ENCODE measurements at regions not wholly inside any gene's neighbourhood (a gene's known extent, or its start where the extent isn't known, plus 50 kb on each side); places are given as distances from the start of the nearest gene placed in this dataset.

- H3K27ac ChIP-seq (ENCODE audit: low read depth in 1 of 2, low read length in 2 of 2) = no peak overlapping the region
Observed at GRCh38 chr16:79734721-79735120, 134.2 kb upstream of the MAF start.

GRCh38 chr16:79728923-79729240, 128.3 kb upstream of the MAF start:
- no peak overlapping the region for H3K27ac Mint-ChIP-seq
- H3K4me3 Mint-ChIP-seq = no peak overlapping the region
- no peaks in the 10 kb centered on the region for H3K36me3 Mint-ChIP-seq (ENCODE audit: low read depth)
- no peaks in the 10 kb centered on the region for H3K4me1 ChIP-seq (ENCODE audit: insufficient read depth, low read length)
- no peak overlapping the region for H3K27ac ChIP-seq (ENCODE audit: low read depth in 1 of 2, low read length in 2 of 2)
- POLR2A ChIA-PET = no interaction called here
- H3K27me3 ChIP-seq (ENCODE audit: control insufficient read depth in 1 of 2, insufficient read depth in 2 of 2, low read length in 2 of 2) = no peaks in the 10 kb centered on the region
- no peaks in the 10 kb centered on the region for H3K36me3 ChIP-seq (ENCODE audit: insufficient read depth, low read length)
- H3K9me3 Mint-ChIP-seq = peaks cover 2% of the 10 kb centered on the region
- H3K4me3 ChIP-seq (ENCODE audit: low read length) = no peak overlapping the region
- TF ChIP-seq CTCF (IDR thresholded peaks at IDR 0.05) = no peak
- intact Hi-C loops (cut with DNase I, micrococcal nuclease) = no loop called here
- H3K4me1 Mint-ChIP-seq (ENCODE audit: low read depth) = no peaks in the 10 kb centered on the region
- CTCF ChIA-PET = interaction anchor here (1.6 kb wide), 1 partner anchor 29 kb away, joined by 3 read pairs; no protein-coding TSS in a partner anchor
- H3K9me3 ChIP-seq (ENCODE audit: control insufficient read depth in 1 of 2, insufficient read depth in 1 of 2, low read length in 2 of 2) = no peaks in the 10 kb centered on the region
- DNase-seq (no peak), ATAC-seq (ENCODE audit: poor library complexity) (no peak)
- H3K27me3 Mint-ChIP-seq = no peaks in the 10 kb centered on the region

More at GRCh38 chr16:79734721-79735120, 134.2 kb upstream of the MAF start:
- no peak for TF ChIP-seq CTCF (IDR thresholded peaks at IDR 0.05)
- ATAC-seq (ENCODE audit: poor library complexity) (no peak), DNase-seq (no peak)
- Mint-ChIP-seq H3K4me3 (no peak overlapping the region), H3K36me3 (ENCODE audit: low read depth) (no peaks in the 10 kb centered on the region), H3K4me1 (ENCODE audit: low read depth) (no peaks in the 10 kb centered on the region), H3K27me3 (no peaks in the 10 kb centered on the region), H3K9me3 (no peaks in the 10 kb centered on the region), H3K27ac (no peak overlapping the region)
- ChIA-PET POLR2A (no interaction called here), CTCF (no interaction called here)
- no peaks in the 10 kb centered on the region for H3K36me3 ChIP-seq (ENCODE audit: insufficient read depth, low read length)
- H3K4me3 ChIP-seq (ENCODE audit: low read length) = no peak overlapping the region
- intact Hi-C loops (cut with DNase I, micrococcal nuclease) = no loop called here
- no peaks in the 10 kb centered on the region for H3K4me1 ChIP-seq (ENCODE audit: insufficient read depth, low read length)
- H3K27me3 ChIP-seq (ENCODE audit: control insufficient read depth in 1 of 2, insufficient read depth in 2 of 2, low read length in 2 of 2) = no peaks in the 10 kb centered on the region
- no peaks in the 10 kb centered on the region for H3K9me3 ChIP-seq (ENCODE audit: control insufficient read depth in 1 of 2, insufficient read depth in 1 of 2, low read length in 2 of 2)

GRCh38 chr16:79728048-79728922, 127.7 kb upstream of the MAF start:
- ChIA-PET CTCF (interaction anchor here (1.6 kb wide), 1 partner anchor 28 kb away, joined by 3 read pairs; no protein-coding TSS in a partner anchor), POLR2A (no interaction called here)
- Mint-ChIP-seq H3K9me3 (peaks cover 2% of the 10 kb centered on the region), H3K4me1 (ENCODE audit: low read depth) (no peaks in the 10 kb centered on the region), H3K27ac (no peak overlapping the region), H3K4me3 (no peak overlapping the region), H3K36me3 (ENCODE audit: low read depth) (no peaks in the 10 kb centered on the region), H3K27me3 (no peaks in the 10 kb centered on the region)
- no peaks in the 10 kb centered on the region for H3K9me3 ChIP-seq (ENCODE audit: control insufficient read depth in 1 of 2, insufficient read depth in 1 of 2, low read length in 2 of 2)
- intact Hi-C loops (cut with DNase I, micrococcal nuclease) = no loop called here
- TF ChIP-seq CTCF (IDR thresholded peaks at IDR 0.05) = no peak
- no peaks in the 10 kb centered on the region for H3K4me1 ChIP-seq (ENCODE audit: insufficient read depth, low read length)
- H3K4me3 ChIP-seq (ENCODE audit: low read length) = no peak overlapping the region
- H3K36me3 ChIP-seq (ENCODE audit: insufficient read depth, low read length) = no peaks in the 10 kb centered on the region
- no peak overlapping the region for H3K27ac ChIP-seq (ENCODE audit: low read depth in 1 of 2, low read length in 2 of 2)
- H3K27me3 ChIP-seq (ENCODE audit: control insufficient read depth in 1 of 2, insufficient read depth in 2 of 2, low read length in 2 of 2) = no peaks in the 10 kb centered on the region
- ATAC-seq (ENCODE audit: poor library complexity) = no peak
- no peak for DNase-seq

All from CD4-positive, alpha-beta T cell (primary cell).